K562 (cell line): ENCODE measurements at regions not wholly inside any gene's neighbourhood (a gene's known extent, or its start where the extent isn't known, plus 50 kb on each side); places are given as distances from the start of the nearest gene placed in this dataset.

Source experiments
- ATAC-seq: fragments of 200-7000 bp; cut with Tn5 transposase; 3 replicates; pipeline ENCODE4 v1.9.1; 2020; ENCODE audit warnings: moderate library complexity
- BruUV-seq: library from RNA; stranded (reverse); fragments of 400-500 nt; replicated peaks from 2 replicates; lab custom pipeline; 2021; lab: Mats Ljungman, UMichigan
- CTCF ChIA-PET: fragments of 300-600 bp; formaldehyde crosslinking; extraction: SDS; loops from one replicate; lab custom pipeline; 2021; ENCODE audit warnings: low intra/inter-chr PET ratio; lab: Yijun Ruan, JAX
- POLR2A ChIA-PET: fragments of 300-600, 350-650 bp; sonication (Branson Sonifier 250); formaldehyde crosslinking; extraction: SDS; loops from one replicate; lab custom pipeline; 2021; ENCODE audit warnings: antibody characterized with exemption, inconsistent platforms; lab: Yijun Ruan, JAX
- DNase-seq, 4 experiments: peaks; one replicate each; pipeline versions ENCODE4 v3.0.0 to v3.0.0-alpha.2; 2011 to 2018; ENCODE audit warnings: low spot score in 3 of 4, mixed read lengths in 3 of 4; ENCODE audit errors: extremely low read depth in 1 of 4
- FAIRE-seq: peaks from 2 replicates; lab custom pipeline; 2011; peaks lifted over from hg19 to GRCh38; lab: Jason Lieb, UNC
- H2AFZ ChIP-seq: 2 replicates; pipeline ENCODE4 v1.6.0; 2011; ENCODE audit warnings: low read depth, low read length, control low read depth, inconsistent platforms
- H3K27ac ChIP-seq: fragments of 200-600 bp; 3 replicates; pipeline ENCODE4 v1.8.0; 2011; ENCODE audit warnings: low read depth, mild to moderate bottlenecking, control low read depth, inconsistent platforms, low read length, moderate library complexity, mixed read lengths; ENCODE audit errors: extremely low read depth
- H3K27me3 ChIP-seq, 2 experiments: fragments of 300-600 bp in 1 of 2; 2 replicates in 1 of 2; 3 replicates in 1 of 2; pipeline versions ENCODE4 v1.6.0 to v1.8.0; 2011; ENCODE audit warnings: inconsistent platforms in 2 of 2, low read length in 2 of 2, mild to moderate bottlenecking in 1 of 2, mixed read lengths in 1 of 2, moderate library complexity in 1 of 2; ENCODE audit not compliant: control insufficient read depth in 2 of 2, insufficient read depth in 2 of 2
- H3K36me3 ChIP-seq: fragments of 300-600 bp; 3 replicates; pipeline ENCODE4 v1.8.0; 2011; ENCODE audit warnings: mild to moderate bottlenecking, low read length, inconsistent platforms; ENCODE audit not compliant: control insufficient read depth, insufficient read depth
- H3K4me1 ChIP-seq, 2 experiments: fragments of 200-600 bp in 1 of 2; replicated peaks in 1 of 2; 2 replicates in 1 of 2; 3 replicates in 1 of 2; pipeline versions ENCODE4 v1.5.1 to v1.8.0; 2011; ENCODE audit warnings: inconsistent platforms in 2 of 2, low read length in 2 of 2, mild to moderate bottlenecking in 1 of 2, mixed read lengths in 1 of 2, moderate library complexity in 1 of 2; ENCODE audit not compliant: control insufficient read depth in 2 of 2, insufficient read depth in 2 of 2
- H3K4me2 ChIP-seq: 2 replicates; pipeline ENCODE4 v1.6.1; 2011; ENCODE audit warnings: low read length, control low read depth, inconsistent platforms, mixed read lengths; ENCODE audit not compliant: insufficient read depth
- H3K4me3 ChIP-seq: fragments of 200-600 bp; sonication (generic), shearing (Covaris generic); 2 replicates; pipeline ENCODE4 v1.5.1; 2016; ENCODE audit warnings: control low read depth, inconsistent platforms
- H3K79me2 ChIP-seq: fragments of 200-600 bp; 3 replicates; pipeline ENCODE4 v1.8.0; 2011; ENCODE audit warnings: low read length, inconsistent platforms; ENCODE audit not compliant: control insufficient read depth, insufficient read depth
- H3K9ac ChIP-seq, 2 experiments: 2 replicates each; pipeline versions ENCODE4 v1.6.0 to v1.6.1; 2011; ENCODE audit warnings: low read depth in 2 of 2, low read length in 2 of 2, control low read depth in 1 of 2, inconsistent platforms in 1 of 2, mild to moderate bottlenecking in 1 of 2, mixed read lengths in 1 of 2; ENCODE audit not compliant: insufficient read depth in 1 of 2
- H3K9me1 ChIP-seq: one replicate; pipeline ENCODE4 v1.6.0; 2011; ENCODE audit warnings: inconsistent platforms, mild to moderate bottlenecking, low read length, moderate library complexity; ENCODE audit not compliant: control insufficient read depth, insufficient read depth
- H3K9me3 ChIP-seq: replicated peaks from 2 replicates; pipeline ENCODE4 v1.5.1; 2011; ENCODE audit warnings: low read depth, low read length, inconsistent platforms; ENCODE audit not compliant: control insufficient read depth, insufficient read depth
- H4K20me1 ChIP-seq: replicated peaks from 2 replicates; pipeline ENCODE4 v1.6.1; 2011; ENCODE audit warnings: low read length, inconsistent platforms, mixed read lengths; ENCODE audit not compliant: control insufficient read depth, insufficient read depth
- ATF6 ChIP-seq: sonication (generic); formaldehyde crosslinking; IDR thresholded peaks from 2 replicates; pipeline ENCODE4 v1.4.0; 2020; ENCODE audit warnings: mild to moderate bottlenecking, missing genetic modification reagents
- BRCA1 ChIP-seq, 2 experiments: fragments of 450-650 bp in 1 of 2; sonication (generic) in 1 of 2; formaldehyde crosslinking in 1 of 2; IDR thresholded peaks; 2 replicates each; pipeline versions ENCODE4 v1.5.0 to v1.6.1; 2017 to 2020; ENCODE audit warnings: mild to moderate bottlenecking in 1 of 2, missing genetic modification reagents in 1 of 2
- FOXJ2 ChIP-seq: fragments of 200-800 bp; sonication (Bioruptor generic); IDR thresholded peaks from 2 replicates; pipeline ENCODE4 v1.6.1; 2016; ENCODE audit warnings: missing genetic modification characterization, missing compliant biosample characterization
- HNRNPUL1 ChIP-seq: fragments of 200-400 bp; formaldehyde crosslinking; IDR thresholded peaks from 2 replicates; pipeline ENCODE4 v1.6.1; 2017; ENCODE audit warnings: low read length
- MCM2 ChIP-seq: fragments of 450-650 bp; IDR thresholded peaks from 2 replicates; pipeline ENCODE4 v1.6.1; 2017; ENCODE audit warnings: low read depth, mild to moderate bottlenecking
- ZBTB17 ChIP-seq: fragments of 450-650 bp; formaldehyde crosslinking; IDR thresholded peaks from 2 replicates; pipeline ENCODE4 v1.4.0; 2020; ENCODE audit warnings: mild to moderate bottlenecking
- ZNF586 ChIP-seq: fragments of 450-650 bp; formaldehyde crosslinking; conservative IDR thresholded peaks from 2 replicates; pipeline ENCODE4 v1.4.0; 2020; ENCODE audit warnings: mild to moderate bottlenecking, moderate library complexity
- WGBS: fragments of 100-300 bp; shearing (Covaris generic); methylation state at CpG from one replicate; pipeline ENCODE4 v1.1.6; 2016; ENCODE audit warnings: low coverage, mixed read lengths; ENCODE audit not compliant: insufficient coverage; ENCODE audit errors: missing lambda C conversion rate; 5-methylcytosine and 5-hydroxymethylcytosine counted together
- in situ Hi-C: fragments of 300-500 bp; cut with MboI; formaldehyde crosslinking; loops from 4 replicates; pipeline ENCODE4 v1.15.0; 2018; ENCODE audit warnings: inconsistent platforms, mixed read lengths
- intact Hi-C: fragments of 100-400 bp; cut with micrococcal nuclease; formaldehyde crosslinking; loops from 2 replicates; pipeline ENCODE4 v1.14.2; 2022
- TF ChIP-seq, protein P1 (sequence below): sonication (generic); formaldehyde crosslinking; IDR thresholded peaks from 2 replicates; pipeline ENCODE4 v1.8.0; 2022; ENCODE audit warnings: mild to moderate bottlenecking, low read depth, missing genetic modification reagents
- TF ChIP-seq, protein P2 (sequence below), 2 experiments: fragments of 450-650 bp in 1 of 2; sonication (generic) in 1 of 2; formaldehyde crosslinking in 1 of 2; IDR thresholded peaks in 1 of 2; conservative IDR thresholded peaks in 1 of 2; 2 replicates each; pipeline versions ENCODE4 v1.6.1 to v1.8.1; 2016 to 2023; ENCODE audit warnings: mild to moderate bottlenecking in 2 of 2, moderate library complexity in 2 of 2, inconsistent platforms in 1 of 2, missing genetic modification reagents in 1 of 2

- Histone ChIP-seq H3K4me1 (no peaks in the 10 kb centered on the region), H3K9me1 (no peaks in the 10 kb centered on the region), H3K9me3 (no peaks in the 10 kb centered on the region)
- DNase-seq, result no peak
- no peak for ATAC-seq
- BruUV-seq, result no TSS peak
- TF ChIP-seq ZNF586 (CRISPR knock-in tag), result no peak
- TF ChIP-seq, all 486 proteins: peak for 0
- POLR2A ChIA-PET, result no interaction called here
- no peak overlapping the region for H3K9ac ChIP-seq
- H3K36me3 ChIP-seq, result no peaks in the 10 kb centered on the region
- no peak for FAIRE-seq
- CTCF ChIA-PET, result no interaction called here
- no peak overlapping the region for H2AFZ ChIP-seq
- no peak overlapping the region for H3K4me2 ChIP-seq
- no peak overlapping the region for H3K4me3 ChIP-seq
- intact Hi-C loops (no loop called here), in situ Hi-C loops (no loop called here)
- H4K20me1 ChIP-seq, result no peaks in the 10 kb centered on the region; the same call in 1 of the 2 replicates
- WGBS, result 0% methylated on average over 2 of the region's 2 CpGs
- no peak overlapping the region for H3K27ac ChIP-seq
- no peaks in the 10 kb centered on the region for H3K79me2 ChIP-seq
- peaks cover 7 to 26% of the 10 kb centered on the region in 2 experiments; a peak in 3 of 5 replicates for H3K27me3 ChIP-seq
These were observed 311.4 kb upstream of the ZNF32 start for GRCh38 chr10:43960135-43960415.

- Histone ChIP-seq H3K36me3 (no peaks in the 10 kb centered on the region), H3K9me3 (no peaks in the 10 kb centered on the region), H2AFZ (no peak overlapping the region), H3K4me3 (no peak overlapping the region), H3K9ac (no peak overlapping the region), H4K20me1 (no peaks in the 10 kb centered on the region; the same call in 1 of the 2 replicates), H3K4me2 (no peak overlapping the region), H3K27me3 (peaks cover 7 to 26% of the 10 kb centered on the region in 2 experiments; a peak in 3 of 5 replicates), H3K4me1 (no peaks in the 10 kb centered on the region), H3K27ac (no peak overlapping the region), H3K9me1 (no peaks in the 10 kb centered on the region), H3K79me2 (no peaks in the 10 kb centered on the region)
- BruUV-seq, result no TSS peak
- 1% methylated on average over 11 of the region's 11 CpGs for WGBS
- in situ Hi-C loops (no loop called here), intact Hi-C loops (no loop called here)
- POLR2A ChIA-PET, result no interaction called here
- CTCF ChIA-PET, result no interaction called here
- FAIRE-seq (no peak), DNase-seq (no peak), ATAC-seq (no peak)
- TF ChIP-seq BRCA1 (IDR thresholded peaks at IDR 0.05) (no peak), BRCA1 (CRISPR knock-in tag; IDR thresholded peaks at IDR 0.05) (no peak), ATF6 (CRISPR knock-in tag) (no peak), MCM2 (no peak), HNRNPUL1 (no peak), ZBTB17 (CRISPR knock-in tag) (no peak), FOXJ2 (tag) (no peak)
- TF ChIP-seq, protein P1, sequence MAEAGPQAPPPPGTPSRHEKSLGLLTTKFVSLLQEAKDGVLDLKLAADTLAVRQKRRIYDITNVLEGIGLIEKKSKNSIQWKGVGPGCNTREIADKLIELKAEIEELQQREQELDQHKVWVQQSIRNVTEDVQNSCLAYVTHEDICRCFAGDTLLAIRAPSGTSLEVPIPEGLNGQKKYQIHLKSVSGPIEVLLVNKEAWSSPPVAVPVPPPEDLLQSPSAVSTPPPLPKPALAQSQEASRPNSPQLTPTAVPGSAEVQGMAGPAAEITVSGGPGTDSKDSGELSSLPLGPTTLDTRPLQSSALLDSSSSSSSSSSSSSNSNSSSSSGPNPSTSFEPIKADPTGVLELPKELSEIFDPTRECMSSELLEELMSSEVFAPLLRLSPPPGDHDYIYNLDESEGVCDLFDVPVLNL (CRISPR knock-in tag), result no peak
- TF ChIP-seq, protein P2, sequence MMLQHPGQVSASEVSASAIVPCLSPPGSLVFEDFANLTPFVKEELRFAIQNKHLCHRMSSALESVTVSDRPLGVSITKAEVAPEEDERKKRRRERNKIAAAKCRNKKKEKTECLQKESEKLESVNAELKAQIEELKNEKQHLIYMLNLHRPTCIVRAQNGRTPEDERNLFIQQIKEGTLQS (IDR thresholded peaks at IDR 0.05), result no peak
- TF ChIP-seq, protein P2 (CRISPR knock-in tag; conservative IDR thresholded peaks at IDR 0.05), result no peak
These were observed 310.9 kb upstream of the ZNF32 start for GRCh38 chr10:43959364-43960134.
